Right lobe of liver (tissue), 4 donors: ENCODE measurements at regions not wholly inside any gene's neighbourhood (a gene's known extent, or its start where the extent isn't known, plus 50 kb on each side); places are given as distances from the start of the nearest gene placed in this dataset.

Experiments used
- POLR2A ChIP-seq: fragments of 450-650 bp; IDR thresholded peaks from one replicate; pipeline ENCODE4 v1.6.1; 2017; ENCODE audit warnings: antibody characterized with exemption, mild to moderate bottlenecking
- TF ChIP-seq, protein P1 (sequence below), 4 donors: fragments of 200-600 bp in 3 of 4; fragments of 450-650 bp in 1 of 4; IDR thresholded peaks; one replicate each; pipeline versions ENCODE4 v1.5.1 to v1.8.0; 2016 to 2022; ENCODE audit warnings: antibody characterized with exemption in 4 of 4, mild to moderate bottlenecking in 2 of 4
- donor health status: DM: no; HTN: no; CAD: no.
- donor health status: DM: no; HTN: no; CAD: no.
- donor health status: DM: no; HTN: yes; CAD: no.

DNA sequence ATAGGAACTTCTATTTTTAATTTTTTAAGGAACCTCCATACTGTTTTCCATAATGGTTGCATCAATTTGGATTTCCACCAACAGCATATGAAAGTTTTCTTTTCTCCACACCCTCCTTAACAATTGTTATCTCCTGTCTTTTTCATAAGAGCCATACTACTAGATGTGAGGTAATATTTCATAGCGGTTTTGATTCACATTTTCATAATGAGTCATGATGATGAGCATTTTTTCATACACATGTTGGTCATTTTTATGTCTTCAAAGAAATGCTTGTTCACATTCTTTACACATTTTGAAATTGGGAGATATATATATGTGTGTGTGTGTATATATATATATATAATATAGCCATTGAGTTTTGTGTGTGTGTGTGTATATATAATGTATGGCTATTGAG, 420.3 kb upstream of the PCDH9 start:
- TF ChIP-seq, protein P1, sequence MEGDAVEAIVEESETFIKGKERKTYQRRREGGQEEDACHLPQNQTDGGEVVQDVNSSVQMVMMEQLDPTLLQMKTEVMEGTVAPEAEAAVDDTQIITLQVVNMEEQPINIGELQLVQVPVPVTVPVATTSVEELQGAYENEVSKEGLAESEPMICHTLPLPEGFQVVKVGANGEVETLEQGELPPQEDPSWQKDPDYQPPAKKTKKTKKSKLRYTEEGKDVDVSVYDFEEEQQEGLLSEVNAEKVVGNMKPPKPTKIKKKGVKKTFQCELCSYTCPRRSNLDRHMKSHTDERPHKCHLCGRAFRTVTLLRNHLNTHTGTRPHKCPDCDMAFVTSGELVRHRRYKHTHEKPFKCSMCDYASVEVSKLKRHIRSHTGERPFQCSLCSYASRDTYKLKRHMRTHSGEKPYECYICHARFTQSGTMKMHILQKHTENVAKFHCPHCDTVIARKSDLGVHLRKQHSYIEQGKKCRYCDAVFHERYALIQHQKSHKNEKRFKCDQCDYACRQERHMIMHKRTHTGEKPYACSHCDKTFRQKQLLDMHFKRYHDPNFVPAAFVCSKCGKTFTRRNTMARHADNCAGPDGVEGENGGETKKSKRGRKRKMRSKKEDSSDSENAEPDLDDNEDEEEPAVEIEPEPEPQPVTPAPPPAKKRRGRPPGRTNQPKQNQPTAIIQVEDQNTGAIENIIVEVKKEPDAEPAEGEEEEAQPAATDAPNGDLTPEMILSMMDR (IDR thresholded peaks at IDR 0.05), result no peak
- no peak for TF ChIP-seq POLR2A
